ENCODE measurements at regions not wholly inside any gene's neighbourhood (a gene's known extent, or its start where the extent isn't known, plus 50 kb on each side); places are given as distances from the start of the nearest gene placed in this dataset.

DNA sequence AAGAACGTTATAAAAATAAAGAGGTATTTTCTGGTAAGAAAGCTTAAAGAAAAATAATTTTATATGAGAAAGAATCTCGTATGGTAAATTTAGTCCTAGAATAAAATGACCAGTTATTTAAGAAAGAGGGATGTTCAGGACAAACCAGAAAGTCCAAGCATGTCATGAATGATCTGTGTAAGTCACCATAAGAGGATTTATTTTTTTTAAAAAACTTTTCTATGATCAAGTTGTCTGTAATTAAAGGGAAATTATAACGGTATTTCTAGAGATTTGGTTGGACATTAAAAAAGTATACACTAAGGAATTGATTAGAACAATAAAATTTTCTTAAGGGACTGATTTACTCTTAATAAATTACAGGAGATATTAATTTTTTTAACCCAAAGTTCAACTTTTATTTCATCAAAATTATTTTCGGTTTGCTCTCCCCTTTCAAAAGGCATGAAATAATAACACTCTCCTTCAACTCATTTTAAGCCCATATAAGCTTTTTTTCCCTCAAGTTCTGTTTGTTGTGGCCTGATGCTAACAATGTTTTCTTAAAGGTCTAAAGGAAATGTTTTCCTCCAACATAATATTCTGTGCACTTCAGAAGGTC is 49.9 kb upstream of the CPSF6 start:
- TF ChIP-seq, protein P1, sequence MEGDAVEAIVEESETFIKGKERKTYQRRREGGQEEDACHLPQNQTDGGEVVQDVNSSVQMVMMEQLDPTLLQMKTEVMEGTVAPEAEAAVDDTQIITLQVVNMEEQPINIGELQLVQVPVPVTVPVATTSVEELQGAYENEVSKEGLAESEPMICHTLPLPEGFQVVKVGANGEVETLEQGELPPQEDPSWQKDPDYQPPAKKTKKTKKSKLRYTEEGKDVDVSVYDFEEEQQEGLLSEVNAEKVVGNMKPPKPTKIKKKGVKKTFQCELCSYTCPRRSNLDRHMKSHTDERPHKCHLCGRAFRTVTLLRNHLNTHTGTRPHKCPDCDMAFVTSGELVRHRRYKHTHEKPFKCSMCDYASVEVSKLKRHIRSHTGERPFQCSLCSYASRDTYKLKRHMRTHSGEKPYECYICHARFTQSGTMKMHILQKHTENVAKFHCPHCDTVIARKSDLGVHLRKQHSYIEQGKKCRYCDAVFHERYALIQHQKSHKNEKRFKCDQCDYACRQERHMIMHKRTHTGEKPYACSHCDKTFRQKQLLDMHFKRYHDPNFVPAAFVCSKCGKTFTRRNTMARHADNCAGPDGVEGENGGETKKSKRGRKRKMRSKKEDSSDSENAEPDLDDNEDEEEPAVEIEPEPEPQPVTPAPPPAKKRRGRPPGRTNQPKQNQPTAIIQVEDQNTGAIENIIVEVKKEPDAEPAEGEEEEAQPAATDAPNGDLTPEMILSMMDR (conservative IDR thresholded peaks at IDR 0.05; ENCODE audit: low read length), result no peak
- TF ChIP-seq EZH2phosphoT487 (IDR thresholded peaks at IDR 0.05; ENCODE audit: borderline replicate concordance, low read depth, low read length), result no peak
